IMR-90 (cell line): ENCODE measurements at regions not wholly inside any gene's neighbourhood (a gene's known extent, or its start where the extent isn't known, plus 50 kb on each side); places are given as distances from the start of the nearest gene placed in this dataset.

Experiments used
- BHLHE40 ChIP-seq: fragments of 150-350 bp; IDR thresholded peaks from 2 replicates; pipeline ENCODE4 v1.6.1; 2016; ENCODE audit warnings: mild to moderate bottlenecking, low read depth, low read length
- CEBPB ChIP-seq: IDR thresholded peaks from 2 replicates; pipeline ENCODE4 v1.6.1; 2012; ENCODE audit warnings: low read depth, low read length, improper control_type of control experiment
- MAFK ChIP-seq: IDR thresholded peaks from 2 replicates; pipeline ENCODE4 v1.6.1; 2012; ENCODE audit warnings: low read depth, low read length, improper control_type of control experiment
- MXI1 ChIP-seq: IDR thresholded peaks from 2 replicates; pipeline ENCODE4 v1.6.1; 2012; ENCODE audit warnings: low read depth, mild to moderate bottlenecking, low read length, moderate library complexity, borderline replicate concordance
- NFE2L2 ChIP-seq: fragments of 150-350 bp; IDR thresholded peaks from 2 replicates; pipeline ENCODE4 v1.6.1; 2016; ENCODE audit warnings: low read depth, mild to moderate bottlenecking, low read length
- POLR2A ChIP-seq: IDR thresholded peaks from 2 replicates; pipeline ENCODE4 v1.6.1; 2012; ENCODE audit warnings: mild to moderate bottlenecking, low read depth, low read length
- RAD21 ChIP-seq: IDR thresholded peaks from 2 replicates; pipeline ENCODE4 v1.6.1; 2012; ENCODE audit warnings: low read length, improper control_type of control experiment
- RCOR1 ChIP-seq: IDR thresholded peaks from 2 replicates; pipeline ENCODE4 v1.6.1; 2012; ENCODE audit warnings: mild to moderate bottlenecking, low read length, improper control_type of control experiment; ENCODE audit not compliant: insufficient replicate concordance
- RFX5 ChIP-seq: IDR thresholded peaks from 2 replicates; pipeline ENCODE4 v1.8.0; 2012; ENCODE audit warnings: low read depth, mild to moderate bottlenecking, low read length, moderate library complexity
- SMC3 ChIP-seq: fragments of 150-350 bp; IDR thresholded peaks from 2 replicates; pipeline ENCODE4 v1.6.1; 2016; ENCODE audit warnings: low read depth, mild to moderate bottlenecking, antibody characterized with exemption, low read length, moderate library complexity
- TF ChIP-seq, protein P1 (sequence below): conservative IDR thresholded peaks from 2 replicates; pipeline ENCODE4 v1.5.1; 2012; ENCODE audit warnings: mild to moderate bottlenecking, low read depth, low read length, improper control_type of control experiment

DNA sequence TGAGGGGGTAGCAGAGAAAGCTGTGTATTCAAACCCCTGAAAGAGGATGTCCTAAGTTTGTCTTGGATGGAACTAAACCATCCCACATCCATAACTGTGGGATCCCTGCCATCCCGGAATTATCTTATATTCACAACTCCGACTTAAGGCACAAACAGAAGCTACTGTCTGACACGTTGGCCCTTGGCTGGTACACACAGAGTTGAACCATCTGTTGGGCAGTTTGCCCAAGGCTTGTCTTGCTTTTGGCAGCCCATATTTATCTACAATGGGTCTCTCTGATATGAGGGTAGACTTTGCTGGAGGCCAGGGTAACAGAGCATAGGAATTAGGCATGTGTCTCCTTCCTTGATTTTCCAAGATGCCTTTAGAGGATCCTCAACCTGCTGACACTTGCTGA, 116.6 kb upstream of the PROKR2 start:
- no peak for TF ChIP-seq RFX5
- TF ChIP-seq SMC3 = no peak
- no peak for TF ChIP-seq NFE2L2
- TF ChIP-seq, protein P1, sequence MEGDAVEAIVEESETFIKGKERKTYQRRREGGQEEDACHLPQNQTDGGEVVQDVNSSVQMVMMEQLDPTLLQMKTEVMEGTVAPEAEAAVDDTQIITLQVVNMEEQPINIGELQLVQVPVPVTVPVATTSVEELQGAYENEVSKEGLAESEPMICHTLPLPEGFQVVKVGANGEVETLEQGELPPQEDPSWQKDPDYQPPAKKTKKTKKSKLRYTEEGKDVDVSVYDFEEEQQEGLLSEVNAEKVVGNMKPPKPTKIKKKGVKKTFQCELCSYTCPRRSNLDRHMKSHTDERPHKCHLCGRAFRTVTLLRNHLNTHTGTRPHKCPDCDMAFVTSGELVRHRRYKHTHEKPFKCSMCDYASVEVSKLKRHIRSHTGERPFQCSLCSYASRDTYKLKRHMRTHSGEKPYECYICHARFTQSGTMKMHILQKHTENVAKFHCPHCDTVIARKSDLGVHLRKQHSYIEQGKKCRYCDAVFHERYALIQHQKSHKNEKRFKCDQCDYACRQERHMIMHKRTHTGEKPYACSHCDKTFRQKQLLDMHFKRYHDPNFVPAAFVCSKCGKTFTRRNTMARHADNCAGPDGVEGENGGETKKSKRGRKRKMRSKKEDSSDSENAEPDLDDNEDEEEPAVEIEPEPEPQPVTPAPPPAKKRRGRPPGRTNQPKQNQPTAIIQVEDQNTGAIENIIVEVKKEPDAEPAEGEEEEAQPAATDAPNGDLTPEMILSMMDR = no peak
- TF ChIP-seq POLR2A = no peak
- no peak for TF ChIP-seq BHLHE40
- TF ChIP-seq MXI1 = no peak
- TF ChIP-seq RAD21 = no peak
- TF ChIP-seq CEBPB = no peak
- TF ChIP-seq MAFK = no peak
- TF ChIP-seq RCOR1 = no peak
